ENCODE measurements at regions not wholly inside any gene's neighbourhood (a gene's known extent, or its start where the extent isn't known, plus 50 kb on each side); places are given as distances from the start of the nearest gene placed in this dataset.
A peak's percentile ranks its signal among the peaks of the same experiment; 100 is the strongest.

DNA sequence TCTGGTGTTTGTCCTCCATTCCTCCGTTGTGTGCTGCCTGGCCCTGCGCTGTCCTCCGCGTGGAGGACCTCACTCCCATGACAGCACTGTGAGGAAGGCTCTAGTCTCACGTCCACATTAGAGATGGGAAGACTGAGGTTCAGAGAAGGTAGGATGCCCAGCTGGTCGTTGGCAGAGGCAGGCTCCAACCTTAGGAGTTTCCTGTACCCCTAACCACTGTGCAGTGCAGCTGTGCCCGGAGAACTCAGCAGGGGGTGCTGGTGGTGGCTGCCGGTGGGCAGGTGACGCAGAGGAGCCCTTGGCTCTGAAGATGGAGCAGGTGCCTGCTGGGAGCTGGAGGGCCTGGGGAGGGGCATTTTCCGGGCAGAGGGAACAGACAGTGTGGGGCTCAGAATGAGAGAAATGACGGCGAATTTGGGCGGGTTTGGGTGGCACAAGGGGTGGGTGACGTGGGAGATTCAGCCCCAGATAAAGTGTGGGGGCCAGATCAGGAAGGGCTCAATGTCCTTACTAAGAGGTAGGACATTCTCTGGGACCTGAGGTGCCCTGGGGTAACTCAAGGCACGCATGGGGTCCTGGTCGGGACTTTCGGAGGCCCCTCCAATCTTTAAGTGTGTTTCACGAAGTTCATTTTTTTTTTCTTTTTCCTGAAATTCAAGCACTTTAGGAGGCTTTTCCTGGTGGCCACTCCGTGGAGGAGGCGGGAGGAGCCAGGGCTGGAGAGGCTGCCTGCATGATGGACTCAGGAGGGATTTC, 535.0 kb downstream of the TBC1D22A start:
- no peak for DNase-seq (ENCODE audit: low spot score)

DNA sequence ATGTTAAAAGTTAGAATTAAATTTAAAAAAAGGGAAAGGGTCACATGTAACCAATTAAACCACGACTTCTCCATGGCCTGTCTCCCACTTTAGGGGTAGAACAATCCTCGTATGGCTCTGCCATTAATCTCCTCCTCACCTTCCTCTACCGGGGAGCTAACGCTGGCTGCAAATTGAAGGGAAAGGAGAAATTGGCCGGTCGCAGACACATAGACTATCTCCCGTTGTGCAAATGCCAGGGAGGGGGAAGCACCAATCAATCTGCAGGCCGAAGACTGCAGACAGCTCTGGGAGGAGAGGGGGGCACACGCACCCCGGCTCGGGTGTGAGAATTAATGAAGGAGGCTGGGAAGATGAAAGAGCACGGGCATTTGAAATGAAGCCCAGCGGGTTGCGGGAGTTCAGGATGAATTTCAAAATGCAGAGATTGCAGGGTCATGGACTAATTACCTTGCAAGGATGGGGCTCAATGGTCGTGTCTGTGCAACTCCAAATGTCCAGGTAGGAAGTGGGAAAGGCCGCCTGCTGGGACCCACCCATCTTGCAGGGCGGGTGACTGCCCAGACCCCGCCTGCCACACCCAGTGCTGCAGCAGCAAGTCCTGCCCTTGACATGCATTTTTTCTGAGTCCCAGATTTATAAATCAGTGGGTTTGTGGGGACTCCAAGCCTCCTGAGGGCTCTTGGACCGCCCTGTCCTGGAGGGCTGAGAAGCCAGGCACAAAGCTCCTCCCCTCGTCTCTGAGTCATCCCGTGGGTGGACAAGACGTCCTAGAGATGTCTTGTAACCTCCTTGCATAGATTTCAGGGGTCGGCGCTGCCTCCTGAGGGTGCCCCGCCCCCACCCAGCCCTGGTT, 534.2 kb downstream of the TBC1D22A start:
- DNase-seq (ENCODE audit: low spot score), result no peak

GRCh38 chr22:47295982-47296381, 533.5 kb downstream of the TBC1D22A start:
- no peak for DNase-seq (ENCODE audit: low spot score)

- no peak for DNase-seq (ENCODE audit: low spot score)
Measured at GRCh38 chr22:47295226-47295901, 532.9 kb downstream of the TBC1D22A start.

GRCh38 chr22:47294576-47294975, 532.1 kb downstream of the TBC1D22A start:
- DNase-seq (ENCODE audit: low spot score), result no peak

- DNase-seq (ENCODE audit: low spot score), result peak; percentile 14
Measured at GRCh38 chr22:47294222-47294532, 531.7 kb downstream of the TBC1D22A start.

GRCh38 chr22:47293368-47294221, 531.1 kb downstream of the TBC1D22A start:
- DNase-seq (ENCODE audit: low spot score), result no peak

DNA sequence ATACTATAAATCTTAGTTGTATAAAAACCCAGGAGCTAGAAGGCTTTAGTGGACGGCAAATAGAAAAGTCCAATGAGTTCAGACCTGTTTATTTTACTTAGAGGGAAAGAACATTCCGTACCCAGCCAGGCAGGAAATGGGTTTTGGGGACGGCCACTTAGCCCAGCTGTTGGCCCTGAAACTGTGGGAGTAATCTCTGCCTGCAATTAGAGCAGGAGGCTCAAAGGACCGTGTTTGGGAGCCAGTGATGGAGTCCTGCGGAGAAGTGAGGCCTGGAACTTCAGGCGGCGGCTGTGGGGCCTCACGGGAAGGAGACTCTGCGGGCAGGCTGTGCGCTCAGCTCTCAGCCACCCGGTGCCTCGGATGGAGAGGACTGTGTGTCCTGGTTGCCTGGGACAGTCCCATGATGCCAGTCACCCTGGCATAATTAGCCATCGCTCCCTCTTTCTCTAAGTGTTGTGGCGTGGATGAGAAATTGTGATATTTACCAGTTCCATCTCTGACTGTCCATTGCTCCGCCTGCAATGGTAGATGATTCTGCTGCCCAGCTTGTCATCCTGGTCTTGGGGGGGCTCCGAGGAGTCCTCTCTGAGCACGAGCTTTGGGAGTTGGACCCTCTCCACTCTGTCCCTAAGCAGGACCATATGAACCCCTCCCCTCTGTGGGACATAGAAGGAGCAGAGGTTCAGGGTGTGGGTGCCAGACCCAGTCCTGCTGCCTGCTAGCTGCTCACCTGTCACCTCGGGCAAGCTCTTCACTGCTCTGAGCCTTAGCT, 530.3 kb downstream of the TBC1D22A start:
- no peak for DNase-seq (ENCODE audit: low spot score)

- no peak for DNase-seq (ENCODE audit: low spot score)
Measured at GRCh38 chr22:47291565-47292495, 529.4 kb downstream of the TBC1D22A start.

- no peak for DNase-seq (ENCODE audit: low spot score)
Measured at GRCh38 chr22:47290706-47291430, 528.4 kb downstream of the TBC1D22A start.

DNA sequence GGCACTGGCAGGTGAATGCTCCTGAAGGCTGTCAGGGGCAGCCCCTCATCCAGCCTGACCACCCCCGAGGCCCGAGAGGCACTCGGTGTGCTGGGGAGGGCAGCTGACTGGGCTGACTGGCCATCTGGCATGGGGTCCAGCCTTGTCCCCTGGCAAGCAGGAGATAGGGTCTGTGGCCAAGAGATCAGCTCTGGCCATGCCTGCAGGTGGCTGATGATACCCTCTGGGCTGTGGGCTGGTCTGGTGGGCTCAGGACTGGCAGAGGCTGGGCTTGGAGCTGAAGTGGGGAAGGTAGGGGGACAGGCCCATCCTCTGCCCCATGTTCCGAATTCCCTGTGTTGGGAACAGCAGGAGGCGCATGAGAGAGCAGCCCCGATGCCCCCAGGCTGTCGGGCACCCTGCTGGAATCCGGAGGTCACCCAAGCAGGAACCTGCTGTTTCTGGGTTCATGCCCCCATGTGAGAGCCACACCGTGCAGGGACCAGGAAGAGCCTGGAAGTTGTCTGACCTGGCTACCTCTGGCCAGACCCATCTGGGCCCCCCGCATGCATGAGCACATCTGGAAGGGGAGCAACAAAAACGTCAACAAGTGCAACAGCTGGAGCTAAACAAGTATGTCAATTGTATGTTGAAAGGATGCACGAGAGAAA, 527.0 kb downstream of the TBC1D22A start:
- DNase-seq (ENCODE audit: low spot score), result no peak

DNA sequence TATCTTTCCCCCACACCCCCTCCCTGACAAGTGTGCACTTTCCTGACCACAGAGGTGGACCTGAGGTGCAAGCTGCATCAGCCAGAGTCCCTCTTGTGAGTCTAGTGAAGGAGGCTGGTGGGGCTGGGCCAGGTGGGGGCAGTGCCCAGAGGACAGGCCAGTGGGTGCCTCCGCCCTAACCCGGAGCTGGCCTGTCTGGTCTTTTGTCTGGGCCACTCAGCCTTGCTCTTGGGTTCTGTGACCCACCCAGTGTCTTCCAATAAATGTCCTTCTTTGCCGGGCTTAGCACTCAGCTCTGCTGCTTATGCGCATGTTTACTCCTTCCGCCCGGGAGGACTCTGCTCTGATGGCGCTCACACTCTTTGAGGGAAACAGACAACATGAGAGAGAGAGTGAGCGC, 526.2 kb downstream of the TBC1D22A start:
- no peak for DNase-seq (ENCODE audit: low spot score)

DNA sequence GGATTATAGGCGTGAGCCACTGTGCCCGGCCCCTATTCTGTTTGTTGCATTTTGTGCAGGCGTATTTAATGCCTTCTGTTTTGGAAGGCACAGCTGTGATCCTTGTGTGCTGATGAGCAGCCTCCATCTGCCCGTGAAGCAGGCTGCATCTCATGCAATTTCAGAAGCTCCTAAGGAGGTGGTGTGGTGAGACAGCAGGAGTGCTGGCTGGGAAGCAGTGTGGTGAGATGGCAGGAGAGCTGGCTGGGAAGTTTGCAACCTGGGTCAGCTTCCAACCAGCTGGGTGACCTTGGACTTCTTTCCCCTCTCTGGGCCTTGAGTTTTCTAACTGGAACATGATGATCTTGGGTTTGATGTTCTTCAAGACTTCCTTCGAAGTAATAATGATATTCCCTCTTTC, 525.1 kb downstream of the TBC1D22A start:
- DNase-seq (ENCODE audit: low spot score), result no peak

DNA sequence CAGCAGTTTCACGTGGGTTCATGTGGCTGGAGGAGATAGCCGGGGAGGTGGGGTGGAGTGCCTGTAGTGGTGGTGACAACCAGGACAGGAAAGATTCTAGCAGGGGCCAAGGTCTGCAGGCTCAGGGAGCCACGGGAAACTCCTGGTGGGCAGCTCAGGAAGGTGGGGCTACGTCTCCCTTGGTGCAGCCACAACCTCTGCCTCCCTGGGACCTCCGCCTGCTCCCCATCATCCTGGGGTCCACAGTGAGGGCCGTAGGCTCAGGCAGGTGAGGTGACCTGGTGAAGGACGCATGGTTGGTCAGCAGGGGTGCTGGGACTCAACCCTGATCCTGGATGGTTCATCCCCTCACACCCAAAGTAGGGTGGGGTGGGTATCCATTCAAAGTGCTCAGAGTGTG, 524.1 kb downstream of the TBC1D22A start:
- no peak for DNase-seq (ENCODE audit: low spot score)

- no peak for DNase-seq (ENCODE audit: low spot score)
Measured at GRCh38 chr22:47285981-47286380, 523.5 kb downstream of the TBC1D22A start.

GRCh38 chr22:47284822-47285221, 522.4 kb downstream of the TBC1D22A start:
- DNase-seq (ENCODE audit: low spot score), result no peak

- no peak for DNase-seq (ENCODE audit: low spot score)
Measured at GRCh38 chr22:47284360-47284759, 521.9 kb downstream of the TBC1D22A start.

DNA sequence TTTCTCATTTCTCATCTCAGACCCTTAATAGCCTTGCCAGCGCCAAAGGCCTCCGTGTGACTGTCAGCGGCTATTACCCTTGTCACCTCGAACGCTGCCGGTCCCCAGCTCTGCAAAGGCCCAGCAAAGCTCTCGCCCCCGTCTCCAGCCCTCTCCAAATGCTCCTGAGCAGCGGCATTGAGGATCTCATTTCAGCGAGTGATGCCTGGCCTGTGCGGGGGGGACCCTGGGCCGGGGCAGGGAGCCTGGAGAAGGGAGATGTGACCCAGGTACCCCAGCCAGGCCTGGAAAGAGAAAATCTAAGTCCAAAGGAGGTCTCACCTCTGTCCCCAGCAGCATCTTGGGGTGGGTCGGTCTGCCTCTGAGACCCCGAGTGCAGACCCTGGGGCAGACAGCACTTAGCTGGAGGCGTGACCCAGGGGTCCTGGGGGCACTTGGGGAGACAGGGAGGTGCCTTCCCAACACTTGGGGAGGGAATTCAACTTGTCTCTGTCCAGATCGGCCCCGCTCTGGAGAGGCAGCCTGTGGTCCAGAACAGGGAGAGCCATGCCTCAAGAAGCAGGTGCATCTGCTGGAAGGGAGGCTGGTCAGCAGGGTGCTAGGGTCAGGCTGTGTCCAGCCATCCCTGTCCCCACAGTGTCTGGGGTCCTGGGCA, 521.3 kb downstream of the TBC1D22A start:
- no peak for DNase-seq (ENCODE audit: low spot score)
